ENCODE measurements at regions not wholly inside any gene's neighbourhood (a gene's known extent, or its start where the extent isn't known, plus 50 kb on each side); places are given as distances from the start of the nearest gene placed in this dataset.
"Not testable (repeated sequence)": the region's sequence is repeated elsewhere in the genome, so short reads cannot be mapped to it uniquely, and the experiment has no call there.

DNA sequence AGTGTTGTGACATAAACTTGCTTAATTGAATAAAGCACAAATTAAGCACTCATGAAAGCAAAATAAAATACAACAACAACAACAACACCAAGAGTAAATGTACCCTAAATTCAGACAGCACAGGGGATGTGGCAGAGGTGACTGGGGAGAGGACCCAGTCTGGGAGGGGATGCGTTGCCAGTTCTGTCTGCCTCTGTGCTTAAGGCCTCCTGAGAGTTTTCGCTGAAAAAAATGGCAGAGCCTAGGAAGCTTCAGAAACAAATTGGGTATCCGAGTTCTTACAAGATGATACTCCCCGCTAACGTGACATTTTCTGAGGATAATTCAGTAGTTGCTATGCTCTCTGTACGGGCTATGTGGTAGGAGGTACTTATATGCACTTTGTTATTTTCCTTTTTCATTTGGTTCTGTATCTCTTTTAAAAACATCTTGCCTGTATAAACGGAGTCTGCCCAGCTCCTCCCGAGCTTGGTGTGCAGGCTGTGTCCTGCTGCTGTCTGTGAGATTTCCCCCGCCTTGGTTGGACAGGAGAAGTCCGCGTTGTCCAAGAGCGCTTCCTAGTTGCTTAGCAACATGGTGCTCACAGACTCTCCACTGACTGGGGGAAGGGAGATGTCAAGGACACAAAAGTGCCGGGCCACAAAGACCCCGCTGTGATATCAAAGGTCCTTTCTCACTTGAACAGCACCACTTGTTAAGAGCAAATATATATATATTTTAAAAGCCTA is 134.2 kb upstream of the CPHXL start:
- H3K27ac Mint-ChIP-seq, result no peak overlapping the region
- POLR2A ChIA-PET, result no interaction called here
- no peaks in the 10 kb centered on the region for H3K9me3 Mint-ChIP-seq
- peaks cover 3% of the 10 kb centered on the region for H3K27me3 Mint-ChIP-seq
- CTCF ChIA-PET, result no interaction called here
- no peak for DNase-seq
- no peak overlapping the region for H3K4me3 Mint-ChIP-seq
- H3K36me3 Mint-ChIP-seq (ENCODE audit: low read depth), result no peaks in the 10 kb centered on the region
- no peaks in the 10 kb centered on the region for H3K4me1 Mint-ChIP-seq

GRCh38 chr16:75861311-75862097 is 135.2 kb upstream of the CPHXL start:
- Mint-ChIP-seq H3K27me3 (peaks cover 3% of the 10 kb centered on the region), H3K4me1 (no peaks in the 10 kb centered on the region), H3K27ac (no peak overlapping the region), H3K36me3 (ENCODE audit: low read depth) (no peaks in the 10 kb centered on the region), H3K4me3 (no peak overlapping the region), H3K9me3 (no peaks in the 10 kb centered on the region)
- ChIA-PET POLR2A (no interaction called here), CTCF (no interaction called here)
- DNase-seq, result no peak

- Mint-ChIP-seq H3K4me3 (no peak overlapping the region), H3K36me3 (ENCODE audit: low read depth) (no peaks in the 10 kb centered on the region), H3K27me3 (peaks cover 3% of the 10 kb centered on the region), H3K4me1 (no peaks in the 10 kb centered on the region), H3K27ac (no peak overlapping the region), H3K9me3 (no peaks in the 10 kb centered on the region)
- POLR2A ChIA-PET, result no interaction called here
- CTCF ChIA-PET, result no interaction called here
- DNase-seq, result no peak
Observed at GRCh38 chr16:75862098-75862386, 135.8 kb upstream of the CPHXL start.

DNA sequence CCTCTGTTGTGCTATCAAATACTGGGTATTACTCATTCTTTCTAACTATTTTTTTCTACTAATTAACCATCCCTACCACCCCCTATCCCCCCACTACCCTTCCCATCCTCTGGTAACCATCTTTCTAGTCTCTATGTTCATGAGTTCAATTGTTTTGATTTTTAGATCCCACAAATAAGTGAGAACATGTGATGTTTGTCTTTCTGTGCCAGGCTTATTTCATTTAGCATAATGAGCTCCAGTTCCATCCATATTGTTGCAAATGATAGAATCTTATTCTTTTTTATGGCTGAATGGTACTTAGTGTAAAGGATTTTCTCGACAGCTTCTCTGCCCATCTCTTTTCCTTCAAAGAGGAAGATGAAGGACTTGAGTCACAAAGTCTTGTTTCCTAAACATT is 138.0 kb upstream of the CPHXL start:
- no peak overlapping the region for H3K4me3 Mint-ChIP-seq
- DNase-seq, result no peak
- no peaks in the 10 kb centered on the region for H3K4me1 Mint-ChIP-seq
- CTCF ChIA-PET, result no interaction called here
- no peaks in the 10 kb centered on the region for H3K36me3 Mint-ChIP-seq (ENCODE audit: low read depth)
- H3K27me3 Mint-ChIP-seq, result peaks cover 3% of the 10 kb centered on the region
- POLR2A ChIA-PET, result no interaction called here
- no peak overlapping the region for H3K27ac Mint-ChIP-seq
- no peaks in the 10 kb centered on the region for H3K9me3 Mint-ChIP-seq

- ChIA-PET CTCF (no interaction called here), POLR2A (no interaction called here)
- no peaks in the 10 kb centered on the region for H3K4me1 Mint-ChIP-seq
- no peak for DNase-seq
- H3K4me3 Mint-ChIP-seq, result no peak overlapping the region
- no peaks in the 10 kb centered on the region for H3K36me3 Mint-ChIP-seq (ENCODE audit: low read depth)
- H3K27me3 Mint-ChIP-seq, result peaks cover under 1% of the 10 kb centered on the region
- H3K27ac Mint-ChIP-seq, result no peak overlapping the region
- no peaks in the 10 kb centered on the region for H3K9me3 Mint-ChIP-seq
Observed at GRCh38 chr16:75865736-75866135, 139.4 kb upstream of the CPHXL start.

- ChIA-PET POLR2A (no interaction called here), CTCF (interaction anchor here (1.1 kb wide), 1 partner anchor 11 kb away, joined by 3 read pairs; no protein-coding TSS in a partner anchor)
- H3K4me1 Mint-ChIP-seq, result no peaks in the 10 kb centered on the region
- no peaks in the 10 kb centered on the region for H3K27me3 Mint-ChIP-seq
- no peak overlapping the region for H3K4me3 Mint-ChIP-seq
- no peak overlapping the region for H3K27ac Mint-ChIP-seq
- no peaks in the 10 kb centered on the region for H3K9me3 Mint-ChIP-seq
- no peak for DNase-seq
- no peaks in the 10 kb centered on the region for H3K36me3 Mint-ChIP-seq (ENCODE audit: low read depth)
Observed at GRCh38 chr16:75868636-75869632, 142.6 kb upstream of the CPHXL start.

DNA sequence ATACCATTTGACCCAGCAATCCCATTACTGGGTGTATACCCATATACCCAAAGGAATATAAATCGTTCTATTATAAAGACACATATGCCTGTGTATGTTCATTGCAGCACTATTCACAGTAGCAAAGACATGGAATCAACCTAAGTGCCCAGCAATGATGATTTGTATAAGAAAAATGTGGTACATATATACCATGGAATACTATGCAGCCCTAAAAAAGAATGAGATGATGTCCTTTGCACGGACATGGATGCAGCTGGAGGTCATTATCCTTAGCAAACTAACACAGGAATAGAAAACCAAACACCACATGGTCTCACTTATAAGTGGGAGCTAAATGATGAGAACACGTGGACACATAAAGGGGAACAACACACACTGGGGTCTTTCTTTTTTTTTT is 155.0 kb upstream of the CPHXL start:
- H3K9me3 Mint-ChIP-seq; DNase-seq; CTCF ChIA-PET; H3K4me3 Mint-ChIP-seq; H3K27ac Mint-ChIP-seq; H3K4me1 Mint-ChIP-seq; H3K36me3 Mint-ChIP-seq (ENCODE audit: low read depth); H3K27me3 Mint-ChIP-seq; POLR2A ChIA-PET: not testable (repeated sequence)

DNA sequence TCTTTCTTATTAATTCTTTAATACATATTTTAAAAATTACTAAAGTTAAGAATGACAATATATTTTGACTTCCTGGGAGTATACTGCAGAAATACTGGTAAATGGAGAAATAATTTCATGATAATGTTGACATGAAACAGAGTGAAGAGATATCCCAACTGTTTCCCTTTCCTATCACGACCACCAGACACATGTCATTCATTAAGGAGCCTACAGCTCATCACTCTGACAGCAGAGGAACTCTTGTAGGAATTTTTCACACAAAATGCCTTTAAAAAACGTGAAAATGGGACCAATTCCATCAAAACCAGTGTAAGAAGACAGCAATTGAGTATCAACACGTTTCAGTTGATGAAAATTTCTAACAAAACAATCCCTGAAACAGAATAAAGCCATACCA is 172.9 kb upstream of the CPHXL start:
- H3K27me3 Mint-ChIP-seq, result no peaks in the 10 kb centered on the region
- H3K27ac Mint-ChIP-seq, result no peak overlapping the region
- no peaks in the 10 kb centered on the region for H3K4me1 Mint-ChIP-seq
- ChIA-PET POLR2A (no interaction called here), CTCF (no interaction called here)
- H3K36me3 Mint-ChIP-seq (ENCODE audit: low read depth), result no peaks in the 10 kb centered on the region
- H3K9me3 Mint-ChIP-seq, result no peaks in the 10 kb centered on the region
- no peak overlapping the region for H3K4me3 Mint-ChIP-seq
- no peak for DNase-seq

DNA sequence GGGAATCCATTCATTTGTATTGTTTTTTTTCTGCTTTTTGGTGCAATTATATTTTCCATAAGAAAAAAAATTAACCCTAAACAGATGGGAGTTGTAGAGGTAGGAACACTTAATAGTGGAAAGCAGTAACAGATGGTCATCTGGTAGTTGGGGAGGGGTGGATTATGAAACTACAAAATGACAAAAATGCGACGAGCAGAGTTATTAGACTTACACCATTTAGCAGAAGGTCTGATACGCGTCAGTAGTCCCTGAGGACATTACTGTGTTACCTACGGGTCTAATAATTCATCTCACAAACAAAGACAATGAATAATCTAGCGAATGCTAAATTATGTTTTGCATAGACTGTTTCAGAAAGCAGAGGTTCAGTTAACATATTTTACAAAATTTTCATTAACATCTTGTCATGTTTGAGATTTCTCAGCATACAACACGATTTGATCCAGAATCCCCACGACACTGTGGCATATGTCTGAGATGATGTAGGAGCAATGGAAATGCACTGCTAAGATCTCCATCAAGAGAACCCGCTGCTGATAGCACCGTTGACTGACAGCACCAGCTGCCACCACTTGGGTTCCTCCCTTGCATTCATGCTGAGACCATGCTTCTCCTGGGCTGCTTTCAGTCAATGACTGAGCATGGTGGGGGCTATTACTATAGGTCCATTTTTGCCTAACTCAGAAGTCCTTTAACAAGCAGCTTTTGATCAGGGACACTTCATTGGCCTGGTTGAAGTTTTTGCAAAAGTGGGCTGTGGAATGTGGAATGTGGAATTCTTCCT is 182.2 kb upstream of the CPHXL start:
- CTCF ChIA-PET, result no interaction called here
- DNase-seq, result no peak
- no peaks in the 10 kb centered on the region for H3K27me3 Mint-ChIP-seq
- H3K4me3 Mint-ChIP-seq, result no peak overlapping the region
- H3K4me1 Mint-ChIP-seq, result no peaks in the 10 kb centered on the region
- POLR2A ChIA-PET, result no interaction called here
- no peak overlapping the region for H3K27ac Mint-ChIP-seq
- no peaks in the 10 kb centered on the region for H3K9me3 Mint-ChIP-seq
- no peaks in the 10 kb centered on the region for H3K36me3 Mint-ChIP-seq (ENCODE audit: low read depth)

- ChIA-PET CTCF (no interaction called here), POLR2A (no interaction called here)
- H3K4me3 Mint-ChIP-seq, result no peak overlapping the region
- DNase-seq, result no peak
- no peaks in the 10 kb centered on the region for H3K27me3 Mint-ChIP-seq
- H3K36me3 Mint-ChIP-seq (ENCODE audit: low read depth), result no peaks in the 10 kb centered on the region
- no peaks in the 10 kb centered on the region for H3K9me3 Mint-ChIP-seq
- H3K4me1 Mint-ChIP-seq, result no peaks in the 10 kb centered on the region
- H3K27ac Mint-ChIP-seq, result no peak overlapping the region
Observed at GRCh38 chr16:75909746-75910145, 183.5 kb upstream of the CPHXL start.

- H3K36me3 Mint-ChIP-seq (ENCODE audit: low read depth), result no peaks in the 10 kb centered on the region
- H3K4me1 Mint-ChIP-seq, result no peaks in the 10 kb centered on the region
- no peak overlapping the region for H3K27ac Mint-ChIP-seq
- no peaks in the 10 kb centered on the region for H3K27me3 Mint-ChIP-seq
- POLR2A ChIA-PET, result no interaction called here
- no peak for DNase-seq
- no peaks in the 10 kb centered on the region for H3K9me3 Mint-ChIP-seq
- CTCF ChIA-PET, result no interaction called here
- no peak overlapping the region for H3K4me3 Mint-ChIP-seq
Observed at GRCh38 chr16:75911896-75912295, 185.6 kb upstream of the CPHXL start.

DNA sequence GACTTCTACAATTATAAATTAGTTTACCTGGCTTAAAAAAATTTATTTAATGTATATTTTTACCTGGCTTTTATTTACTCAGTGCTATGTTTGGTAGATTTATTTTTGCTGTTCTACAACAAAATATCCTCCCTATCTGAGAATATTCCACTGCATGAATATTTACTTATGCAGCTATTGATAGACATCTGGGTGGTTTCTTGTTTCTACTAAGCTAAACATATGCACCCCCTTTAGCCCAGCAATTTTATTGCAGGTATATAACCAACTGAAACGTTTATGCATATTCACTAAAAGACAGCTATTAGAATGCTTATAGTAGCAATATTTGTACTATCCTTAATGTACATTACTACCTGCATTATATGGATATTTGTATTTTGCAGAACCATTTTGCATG is 187.7 kb upstream of the CPHXL start:
- Mint-ChIP-seq H3K4me3 (no peak overlapping the region), H3K36me3 (ENCODE audit: low read depth) (no peaks in the 10 kb centered on the region), H3K27ac (no peak overlapping the region), H3K9me3 (no peaks in the 10 kb centered on the region), H3K4me1 (no peaks in the 10 kb centered on the region), H3K27me3 (no peaks in the 10 kb centered on the region)
- DNase-seq, result no peak
- CTCF ChIA-PET, result interaction anchor here (0.6 kb wide), 1 partner anchor 466 kb away, joined by 3 read pairs; no protein-coding TSS in a partner anchor
- POLR2A ChIA-PET, result no interaction called here
